ENCODE measurements at regions not wholly inside any gene's neighbourhood (a gene's known extent, or its start where the extent isn't known, plus 50 kb on each side); places are given as distances from the start of the nearest gene placed in this dataset.
A peak's percentile ranks its signal among the peaks of the same experiment; 100 is the strongest.

DNA sequence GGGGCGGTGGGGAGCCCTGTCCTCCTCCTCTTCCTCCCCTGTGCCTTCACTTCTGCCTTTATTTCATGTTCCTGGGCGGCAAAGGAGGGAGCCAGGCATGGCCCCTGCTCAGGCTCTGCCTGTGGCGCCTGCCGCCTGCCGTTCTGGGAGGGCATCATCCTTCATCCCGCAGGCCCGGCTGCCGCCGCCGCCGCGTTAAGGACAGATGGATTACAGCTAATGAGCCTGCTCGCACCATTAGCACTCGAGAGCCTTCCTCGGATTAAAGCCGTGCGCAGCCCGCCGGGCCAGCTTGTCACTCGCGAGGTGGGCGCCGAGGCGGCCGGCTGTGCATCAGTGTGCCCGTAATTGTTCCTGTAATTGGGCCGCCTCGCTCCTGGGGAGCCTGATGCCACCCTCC, 127.7 kb upstream of the GSE1 start:
- TF ChIP-seq POLR2A (IDR thresholded peaks at IDR 0.05), result no peak
- TF ChIP-seq, protein P1, sequence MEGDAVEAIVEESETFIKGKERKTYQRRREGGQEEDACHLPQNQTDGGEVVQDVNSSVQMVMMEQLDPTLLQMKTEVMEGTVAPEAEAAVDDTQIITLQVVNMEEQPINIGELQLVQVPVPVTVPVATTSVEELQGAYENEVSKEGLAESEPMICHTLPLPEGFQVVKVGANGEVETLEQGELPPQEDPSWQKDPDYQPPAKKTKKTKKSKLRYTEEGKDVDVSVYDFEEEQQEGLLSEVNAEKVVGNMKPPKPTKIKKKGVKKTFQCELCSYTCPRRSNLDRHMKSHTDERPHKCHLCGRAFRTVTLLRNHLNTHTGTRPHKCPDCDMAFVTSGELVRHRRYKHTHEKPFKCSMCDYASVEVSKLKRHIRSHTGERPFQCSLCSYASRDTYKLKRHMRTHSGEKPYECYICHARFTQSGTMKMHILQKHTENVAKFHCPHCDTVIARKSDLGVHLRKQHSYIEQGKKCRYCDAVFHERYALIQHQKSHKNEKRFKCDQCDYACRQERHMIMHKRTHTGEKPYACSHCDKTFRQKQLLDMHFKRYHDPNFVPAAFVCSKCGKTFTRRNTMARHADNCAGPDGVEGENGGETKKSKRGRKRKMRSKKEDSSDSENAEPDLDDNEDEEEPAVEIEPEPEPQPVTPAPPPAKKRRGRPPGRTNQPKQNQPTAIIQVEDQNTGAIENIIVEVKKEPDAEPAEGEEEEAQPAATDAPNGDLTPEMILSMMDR (IDR thresholded peaks at IDR 0.05), result no peak
- Histone ChIP-seq H3K36me3 (no peaks in the 10 kb centered on the region), H3K9me3 (no peaks in the 10 kb centered on the region), H3K4me1 (peaks cover 0 to 7% (median 0%) of the 10 kb centered on the region in 12 donors), H3K4me3 (no peak overlapping the region), H3K27ac (no peak overlapping the region), H3K27me3 (no peaks in the 10 kb centered on the region)
- WGBS, 4 donors, result 94 to 97% (median 95%) methylated on average over 15 to 28 of the region's 28 CpGs
- DNase-seq (no peak), ATAC-seq (no peak)
- intact Hi-C loops (cut with DNase I), result loop anchor here in 2 of 10 donors (10.0 kb wide), 2 partner anchors 61 to 119 kb away; no protein-coding TSS in a partner anchor

- Histone ChIP-seq H3K27me3 (no peaks in the 10 kb centered on the region), H3K36me3 (no peaks in the 10 kb centered on the region), H3K9me3 (no peaks in the 10 kb centered on the region), H3K4me3 (no peak overlapping the region), H3K27ac (no peak overlapping the region), H3K4me1 (peaks cover 0 to 12% (median 4%) of the 10 kb centered on the region in 12 donors)
- no peak for DNase-seq
- WGBS, 4 donors, result 79 to 84% (median 82%) methylated on average over 31 to 33 of the region's 33 CpGs
- peak in 2 of 4 donors; percentile 7 to 32 for ATAC-seq
- TF ChIP-seq POLR2A (IDR thresholded peaks at IDR 0.05), result no peak
- TF ChIP-seq, protein P1 (IDR thresholded peaks at IDR 0.05), result no peak
- intact Hi-C loops (cut with DNase I), result loop anchor here in 2 of 10 donors (10.0 kb wide), 2 partner anchors 62 to 118 kb away; no protein-coding TSS in a partner anchor
Measured at GRCh38 chr16:85486256-85486915, 126.7 kb upstream of the GSE1 start.

GRCh38 chr16:85488414-85488813, 124.7 kb upstream of the GSE1 start:
- TF ChIP-seq POLR2A (IDR thresholded peaks at IDR 0.05), result no peak
- TF ChIP-seq, protein P1 (IDR thresholded peaks at IDR 0.05), result no peak
- Histone ChIP-seq H3K4me1 (peaks cover 5 to 29% (median 18%) of the 10 kb centered on the region in 12 donors), H3K27ac (no peak overlapping the region), H3K36me3 (no peaks in the 10 kb centered on the region), H3K27me3 (no peaks in the 10 kb centered on the region), H3K4me3 (no peak overlapping the region), H3K9me3 (no peaks in the 10 kb centered on the region)
- DNase-seq (no peak), ATAC-seq (no peak)
- intact Hi-C loops (cut with DNase I), result loop anchor here in 2 of 10 donors (10.0 kb wide), 2 partner anchors 64 to 116 kb away; no protein-coding TSS in a partner anchor
- 88 to 91% (median 90%) methylated on average over 8 of the region's 8 CpGs for whole genome bisulfite sequencing, 4 donors

DNA sequence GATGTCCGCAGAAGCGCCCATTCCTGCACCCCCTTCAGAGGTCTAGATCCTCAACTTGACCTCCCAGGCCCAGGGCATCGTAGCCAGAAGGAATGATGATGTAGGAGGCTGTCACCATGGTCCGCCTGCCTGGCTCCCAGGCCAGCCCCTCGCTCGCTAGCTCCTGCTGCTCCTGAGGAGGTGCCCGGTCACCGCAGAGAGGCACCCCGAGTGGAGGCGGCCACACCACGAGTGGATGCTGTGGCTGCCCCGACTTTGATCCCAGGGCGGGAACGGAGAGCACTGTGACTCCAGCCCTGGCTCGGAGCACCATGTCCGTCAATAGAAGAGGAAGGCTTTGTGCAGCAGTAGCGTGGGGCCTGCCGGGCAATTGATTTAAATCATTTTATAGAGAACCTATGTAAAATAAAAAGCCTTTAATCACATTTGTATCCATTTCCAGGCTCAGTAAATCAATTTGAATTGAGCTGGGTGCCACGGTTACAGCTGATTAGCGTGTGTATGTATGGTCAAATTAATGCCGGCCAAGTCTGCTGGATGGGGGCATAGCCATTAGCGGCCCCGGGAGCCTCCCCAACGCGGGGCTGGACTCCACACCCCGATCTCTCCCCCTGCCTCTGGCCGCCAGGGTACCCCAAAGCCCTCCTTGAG, 122.6 kb upstream of the GSE1 start:
- DNase-seq (no peak), ATAC-seq (no peak)
- H3K4me1 ChIP-seq, result peaks cover 5 to 29% (median 18%) of the 10 kb centered on the region in 12 donors
- H3K9me3 ChIP-seq, result no peaks in the 10 kb centered on the region
- no peak overlapping the region for H3K4me3 ChIP-seq
- no peaks in the 10 kb centered on the region for H3K36me3 ChIP-seq
- WGBS, 4 donors, result 92 to 95% (median 93%) methylated on average over 21 to 27 of the region's 27 CpGs
- intact Hi-C loops (cut with DNase I), result loop anchor here in 1 of 10 donors (5.0 kb wide), 1 partner anchor 63 kb away; no protein-coding TSS in a partner anchor
- H3K27me3 ChIP-seq, result no peaks in the 10 kb centered on the region
- no peak overlapping the region for H3K27ac ChIP-seq
- TF ChIP-seq, protein P1 (IDR thresholded peaks at IDR 0.05), result no peak
- no peak for TF ChIP-seq POLR2A (IDR thresholded peaks at IDR 0.05)

Data from heart left ventricle (tissue), 16 donors.